Muscle layer of duodenum (tissue), 2 donors: ENCODE measurements at regions not wholly inside any gene's neighbourhood (a gene's known extent, or its start where the extent isn't known, plus 50 kb on each side); places are given as distances from the start of the nearest gene placed in this dataset.

Experiments used
- H3K27ac ChIP-seq: one replicate; pipeline ENCODE4 v1.7.0; 2013; ENCODE audit warnings: mild to moderate bottlenecking, low read length
- H3K27me3 ChIP-seq: one replicate; pipeline ENCODE4 v1.7.0; 2013; ENCODE audit warnings: low read depth, mild to moderate bottlenecking, control low read depth, low read length
- H3K36me3 ChIP-seq, 2 donors: one replicate each; pipeline ENCODE4 v1.7.0; 2013; ENCODE audit warnings: low read length in 2 of 2, control low read depth in 1 of 2, mild to moderate bottlenecking in 1 of 2; ENCODE audit not compliant: insufficient read depth in 2 of 2, control insufficient read depth in 1 of 2
- H3K4me1 ChIP-seq, 2 donors: one replicate each; pipeline ENCODE4 v1.7.0; 2013; ENCODE audit warnings: low read length in 2 of 2, mild to moderate bottlenecking in 2 of 2, control low read depth in 1 of 2, moderate library complexity in 1 of 2; ENCODE audit not compliant: insufficient read depth in 2 of 2, control insufficient read depth in 1 of 2
- H3K4me3 ChIP-seq, 2 donors: one replicate each; pipeline ENCODE4 v1.7.0; 2013; ENCODE audit warnings: low read length in 2 of 2, low read depth in 1 of 2, mild to moderate bottlenecking in 1 of 2
- H3K9me3 ChIP-seq, 2 donors: one replicate each; pipeline ENCODE4 v1.7.0; 2013; ENCODE audit warnings: low read length in 2 of 2, control low read depth in 1 of 2, mild to moderate bottlenecking in 1 of 2; ENCODE audit not compliant: control insufficient read depth in 1 of 2
- donor health status: healthy.

- Histone ChIP-seq H3K4me3 (no peak overlapping the region), H3K9me3 (no peaks in the 10 kb centered on the region), H3K4me1 (no peaks in the 10 kb centered on the region), H3K27me3 (no peaks in the 10 kb centered on the region), H3K36me3 (no peaks in the 10 kb centered on the region), H3K27ac (no peak overlapping the region)
Observed at GRCh38 chr1:42004860-42005259, 86.1 kb upstream of the HIVEP3 start.

GRCh38 chr1:42004322-42004721 lies 85.6 kb upstream of the HIVEP3 start:
- Histone ChIP-seq H3K27ac (no peak overlapping the region), H3K27me3 (no peaks in the 10 kb centered on the region), H3K4me1 (no peaks in the 10 kb centered on the region), H3K9me3 (no peaks in the 10 kb centered on the region), H3K36me3 (no peaks in the 10 kb centered on the region), H3K4me3 (no peak overlapping the region)

- no peak overlapping the region for H3K4me3 ChIP-seq
- no peaks in the 10 kb centered on the region for H3K36me3 ChIP-seq
- no peaks in the 10 kb centered on the region for H3K9me3 ChIP-seq
- no peaks in the 10 kb centered on the region for H3K27me3 ChIP-seq
- no peak overlapping the region for H3K27ac ChIP-seq
- no peaks in the 10 kb centered on the region for H3K4me1 ChIP-seq
Observed at GRCh38 chr1:42003433-42003832, 84.7 kb upstream of the HIVEP3 start.

GRCh38 chr1:42002220-42002619 lies 83.5 kb upstream of the HIVEP3 start:
- H3K4me3 ChIP-seq: no peak overlapping the region
- no peaks in the 10 kb centered on the region for H3K9me3 ChIP-seq
- H3K36me3 ChIP-seq: no peaks in the 10 kb centered on the region
- no peaks in the 10 kb centered on the region for H3K4me1 ChIP-seq
- no peaks in the 10 kb centered on the region for H3K27me3 ChIP-seq
- H3K27ac ChIP-seq: no peak overlapping the region

DNA sequence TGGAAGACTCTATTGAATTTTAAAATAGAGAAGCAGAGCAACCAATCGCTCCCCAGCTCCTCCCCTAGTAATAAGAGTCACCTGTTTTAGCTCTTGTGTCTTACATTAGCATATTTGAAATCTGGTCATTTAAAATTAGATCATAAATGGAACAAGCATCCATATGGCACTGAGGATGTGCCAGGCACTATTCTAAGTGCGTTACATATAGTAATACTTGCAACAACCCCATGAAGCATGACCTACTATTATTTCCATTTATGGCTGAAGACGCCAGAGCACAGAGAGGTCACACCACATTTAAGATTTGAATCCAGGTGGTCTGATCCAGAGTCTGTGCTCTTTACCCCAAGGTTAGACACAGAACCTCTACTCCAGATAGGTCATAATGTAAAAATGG lies 82.0 kb upstream of the HIVEP3 start:
- no peak overlapping the region for H3K27ac ChIP-seq
- no peak overlapping the region for H3K4me3 ChIP-seq
- no peaks in the 10 kb centered on the region for H3K36me3 ChIP-seq
- no peaks in the 10 kb centered on the region for H3K4me1 ChIP-seq
- H3K27me3 ChIP-seq: no peaks in the 10 kb centered on the region
- no peaks in the 10 kb centered on the region for H3K9me3 ChIP-seq

GRCh38 chr1:41999884-42000283 lies 81.2 kb upstream of the HIVEP3 start:
- H3K36me3 ChIP-seq: no peaks in the 10 kb centered on the region
- H3K27ac ChIP-seq: no peak overlapping the region
- H3K27me3 ChIP-seq: no peaks in the 10 kb centered on the region
- H3K4me1 ChIP-seq: no peaks in the 10 kb centered on the region
- H3K9me3 ChIP-seq: no peaks in the 10 kb centered on the region
- H3K4me3 ChIP-seq: no peak overlapping the region

DNA sequence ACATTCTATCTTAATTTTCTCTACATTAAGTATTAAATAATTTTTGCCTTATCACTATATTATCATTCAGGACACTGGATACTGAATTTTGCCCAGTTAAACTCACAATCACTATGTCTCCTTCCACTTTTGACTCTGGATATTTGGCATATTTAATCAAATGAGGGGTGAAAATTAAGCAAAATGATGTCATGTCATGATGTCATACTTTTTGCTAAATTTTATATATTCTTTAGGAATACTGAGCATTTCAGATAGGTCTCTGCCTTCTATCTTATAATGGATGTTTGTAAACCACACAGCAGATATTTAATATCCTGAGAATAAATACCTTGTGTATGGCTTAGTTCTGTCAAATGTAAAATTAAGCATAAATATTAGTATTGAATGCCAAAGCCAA lies 79.5 kb upstream of the HIVEP3 start:
- H3K4me1 ChIP-seq: no peaks in the 10 kb centered on the region
- H3K27me3 ChIP-seq: no peaks in the 10 kb centered on the region
- H3K27ac ChIP-seq: no peak overlapping the region
- H3K36me3 ChIP-seq: no peaks in the 10 kb centered on the region
- H3K9me3 ChIP-seq: no peaks in the 10 kb centered on the region
- H3K4me3 ChIP-seq: no peak overlapping the region

GRCh38 chr1:41997153-41997552 lies 78.4 kb upstream of the HIVEP3 start:
- no peaks in the 10 kb centered on the region for H3K27me3 ChIP-seq
- H3K9me3 ChIP-seq: no peaks in the 10 kb centered on the region
- no peak overlapping the region for H3K4me3 ChIP-seq
- H3K4me1 ChIP-seq: no peaks in the 10 kb centered on the region
- no peak overlapping the region for H3K27ac ChIP-seq
- H3K36me3 ChIP-seq: no peaks in the 10 kb centered on the region

GRCh38 chr1:41995441-41996130 lies 76.9 kb upstream of the HIVEP3 start:
- no peaks in the 10 kb centered on the region for H3K27me3 ChIP-seq
- no peak overlapping the region for H3K27ac ChIP-seq
- no peaks in the 10 kb centered on the region for H3K36me3 ChIP-seq
- H3K4me3 ChIP-seq: no peak overlapping the region
- H3K4me1 ChIP-seq: no peaks in the 10 kb centered on the region
- no peaks in the 10 kb centered on the region for H3K9me3 ChIP-seq

DNA sequence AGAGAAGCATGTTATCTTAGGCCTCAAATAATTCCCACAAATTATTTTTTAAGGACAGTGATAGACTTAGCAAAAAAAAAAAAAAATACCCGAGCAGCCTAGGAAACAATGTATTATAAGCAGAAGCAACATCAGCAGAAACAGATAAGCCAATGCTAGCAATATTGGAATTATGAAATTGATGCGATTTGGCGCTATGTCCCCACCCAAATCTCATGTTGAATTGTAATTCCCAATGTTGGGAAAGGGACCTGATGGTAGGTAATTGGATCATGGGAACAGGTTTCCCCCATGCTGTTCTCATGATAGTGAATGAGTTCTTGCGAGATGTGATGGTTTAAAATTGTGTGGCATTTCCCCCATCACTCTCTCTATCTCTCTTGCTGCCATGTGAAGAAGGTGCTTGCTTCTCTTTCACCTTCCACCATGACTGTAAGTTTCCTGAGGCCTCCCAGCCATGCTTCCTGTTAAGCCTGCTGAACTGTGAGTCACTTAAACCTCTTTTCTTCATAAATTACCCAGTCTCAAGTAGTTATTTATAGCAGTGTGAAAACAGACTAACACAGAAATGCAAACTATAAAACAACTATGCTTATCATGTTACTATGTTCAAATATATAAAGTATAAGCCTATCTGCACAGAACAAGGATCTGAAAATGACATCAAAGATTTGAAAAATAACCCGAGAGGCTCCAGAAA lies 75.6 kb upstream of the HIVEP3 start:
- Histone ChIP-seq H3K36me3 (no peaks in the 10 kb centered on the region), H3K4me3 (no peak overlapping the region), H3K9me3 (no peaks in the 10 kb centered on the region), H3K27me3 (no peaks in the 10 kb centered on the region), H3K4me1 (no peaks in the 10 kb centered on the region), H3K27ac (no peak overlapping the region)

DNA sequence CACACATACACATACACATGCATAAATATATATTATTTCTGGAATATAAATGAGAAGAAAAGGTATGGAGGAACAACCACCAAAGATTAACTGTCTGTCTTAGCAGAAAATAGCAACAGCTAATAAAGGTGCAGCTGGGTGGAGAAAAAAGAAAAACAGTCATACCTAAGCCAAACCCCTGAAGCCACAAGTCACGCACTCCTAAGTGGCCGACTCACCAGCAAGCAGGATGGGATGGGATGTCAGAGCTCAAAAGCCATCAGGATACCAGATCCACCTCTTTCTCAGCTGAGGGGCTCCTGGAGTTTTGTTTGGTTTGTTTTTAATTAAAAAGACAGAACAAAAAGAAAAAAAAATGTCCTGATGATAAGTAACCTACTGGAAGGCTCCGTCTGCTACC lies 64.7 kb upstream of the HIVEP3 start:
- no peaks in the 10 kb centered on the region for H3K9me3 ChIP-seq
- no peaks in the 10 kb centered on the region for H3K4me1 ChIP-seq
- H3K36me3 ChIP-seq: no peaks in the 10 kb centered on the region
- H3K4me3 ChIP-seq: no peak overlapping the region
- no peak overlapping the region for H3K27ac ChIP-seq
- H3K27me3 ChIP-seq: no peaks in the 10 kb centered on the region

GRCh38 chr1:41981796-41982195 lies 63.1 kb upstream of the HIVEP3 start:
- H3K9me3 ChIP-seq: no peaks in the 10 kb centered on the region
- no peaks in the 10 kb centered on the region for H3K36me3 ChIP-seq
- H3K4me1 ChIP-seq: no peaks in the 10 kb centered on the region
- no peaks in the 10 kb centered on the region for H3K27me3 ChIP-seq
- no peak overlapping the region for H3K27ac ChIP-seq
- H3K4me3 ChIP-seq: no peak overlapping the region
